GM21786 (cell line): ENCODE measurements at regions not wholly inside any gene's neighbourhood (a gene's known extent, or its start where the extent isn't known, plus 50 kb on each side); places are given as distances from the start of the nearest gene placed in this dataset.

ENCODE experiments used
- ATAC-seq: cut with Tn5 transposase; IDR thresholded peaks from one replicate; pipeline ENCODE4 v1.9.1; 2021; ENCODE audit not compliant: unreplicated experiment

GRCh38 chr2:176388861-176389260 lies 119.6 kb downstream of the MTX2 start:
- no peak for ATAC-seq

GRCh38 chr2:176390276-176391147 lies 121.3 kb downstream of the MTX2 start:
- no peak for ATAC-seq

GRCh38 chr2:176391148-176391419 lies 121.8 kb downstream of the MTX2 start:
- no peak for ATAC-seq

GRCh38 chr2:176392249-176392648 lies 123.0 kb downstream of the MTX2 start:
- ATAC-seq = no peak

- ATAC-seq = no peak
Observed at GRCh38 chr2:176392744-176393414, 123.6 kb downstream of the MTX2 start.

GRCh38 chr2:176395273-176395854 lies 126.1 kb downstream of the MTX2 start:
- ATAC-seq = no peak

- ATAC-seq = no peak
Observed at GRCh38 chr2:176398243-176399073, 129.2 kb downstream of the MTX2 start.

- no peak for ATAC-seq
Observed at GRCh38 chr2:176399074-176399598, 129.9 kb downstream of the MTX2 start.

GRCh38 chr2:176405477-176405876 lies 136.2 kb downstream of the MTX2 start:
- ATAC-seq = peak; percentile 53

GRCh38 chr2:176407706-176408105 lies 138.5 kb downstream of the MTX2 start:
- ATAC-seq = no peak

GRCh38 chr2:176409671-176410070 lies 140.4 kb downstream of the MTX2 start:
- ATAC-seq = no peak

- ATAC-seq = no peak
Observed at GRCh38 chr2:176412136-176412535, 142.9 kb downstream of the MTX2 start.

GRCh38 chr2:176413786-176414185 lies 144.5 kb downstream of the MTX2 start:
- ATAC-seq = no peak

- ATAC-seq = no peak
Observed at GRCh38 chr2:176414641-176415040, 145.4 kb downstream of the MTX2 start.

- no peak for ATAC-seq
Observed at GRCh38 chr2:176415174-176415895, 146.1 kb downstream of the MTX2 start.

GRCh38 chr2:176415937-176416499 lies 146.8 kb downstream of the MTX2 start:
- ATAC-seq = no peak

GRCh38 chr2:176418768-176419167 lies 149.5 kb downstream of the MTX2 start:
- no peak for ATAC-seq

GRCh38 chr2:176419591-176420071 lies 150.4 kb downstream of the MTX2 start:
- no peak for ATAC-seq

GRCh38 chr2:176421297-176422050 lies 152.2 kb downstream of the MTX2 start:
- no peak for ATAC-seq
